A673 (cell line): ENCODE measurements at regions not wholly inside any gene's neighbourhood (a gene's known extent, or its start where the extent isn't known, plus 50 kb on each side); places are given as distances from the start of the nearest gene placed in this dataset.

Experiments used
- EZH2 ChIP-seq: fragments of 200-600 bp; sonication (generic); IDR thresholded peaks from 2 replicates; pipeline ENCODE4 v1.6.1; 2017; ENCODE audit warnings: borderline replicate concordance, low read depth, mild to moderate bottlenecking, mixed read lengths, antibody characterized with exemption, low read length; ENCODE audit not compliant: poor library complexity, severe bottlenecking
- TF ChIP-seq, protein P1 (sequence below): fragments of 300-800, 200-600 bp; sonication (generic); conservative IDR thresholded peaks from 2 replicates; pipeline ENCODE4 v1.5.1; 2017; ENCODE audit warnings: low read depth, mild to moderate bottlenecking, antibody characterized with exemption, low read length, moderate library complexity, mixed read lengths

DNA sequence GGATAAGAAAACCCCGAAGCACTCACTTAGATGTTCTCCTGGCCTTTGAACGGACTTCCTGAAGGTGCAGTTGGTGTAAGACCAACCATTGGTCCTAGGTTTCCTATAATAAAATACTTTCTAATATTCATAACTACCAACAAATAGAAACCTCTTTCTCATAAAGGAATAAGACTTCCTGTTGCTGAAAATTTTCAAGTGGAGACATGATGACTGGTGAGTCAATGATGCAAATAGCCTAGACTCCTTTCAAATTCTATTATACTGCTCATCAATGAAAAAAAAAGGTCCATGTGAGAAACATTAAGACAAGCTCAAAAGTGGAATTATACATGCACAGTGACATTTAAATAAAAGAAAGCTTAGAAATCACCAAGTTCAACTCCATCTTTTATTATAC lies 862.8 kb downstream of the FAM181B start:
- TF ChIP-seq, protein P1, sequence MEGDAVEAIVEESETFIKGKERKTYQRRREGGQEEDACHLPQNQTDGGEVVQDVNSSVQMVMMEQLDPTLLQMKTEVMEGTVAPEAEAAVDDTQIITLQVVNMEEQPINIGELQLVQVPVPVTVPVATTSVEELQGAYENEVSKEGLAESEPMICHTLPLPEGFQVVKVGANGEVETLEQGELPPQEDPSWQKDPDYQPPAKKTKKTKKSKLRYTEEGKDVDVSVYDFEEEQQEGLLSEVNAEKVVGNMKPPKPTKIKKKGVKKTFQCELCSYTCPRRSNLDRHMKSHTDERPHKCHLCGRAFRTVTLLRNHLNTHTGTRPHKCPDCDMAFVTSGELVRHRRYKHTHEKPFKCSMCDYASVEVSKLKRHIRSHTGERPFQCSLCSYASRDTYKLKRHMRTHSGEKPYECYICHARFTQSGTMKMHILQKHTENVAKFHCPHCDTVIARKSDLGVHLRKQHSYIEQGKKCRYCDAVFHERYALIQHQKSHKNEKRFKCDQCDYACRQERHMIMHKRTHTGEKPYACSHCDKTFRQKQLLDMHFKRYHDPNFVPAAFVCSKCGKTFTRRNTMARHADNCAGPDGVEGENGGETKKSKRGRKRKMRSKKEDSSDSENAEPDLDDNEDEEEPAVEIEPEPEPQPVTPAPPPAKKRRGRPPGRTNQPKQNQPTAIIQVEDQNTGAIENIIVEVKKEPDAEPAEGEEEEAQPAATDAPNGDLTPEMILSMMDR: no peak
- no peak for TF ChIP-seq EZH2
